Liver (tissue), 3 donors: ENCODE measurements at regions not wholly inside any gene's neighbourhood (a gene's known extent, or its start where the extent isn't known, plus 50 kb on each side); places are given as distances from the start of the nearest gene placed in this dataset.

Experiments
- FOXA1 ChIP-seq: IDR thresholded peaks from 2 replicates; pipeline ENCODE4 v1.6.1; 2016; ENCODE audit warnings: antibody characterized with exemption
- GABPA ChIP-seq, 2 donors: IDR thresholded peaks in 1 of 2; conservative IDR thresholded peaks in 1 of 2; 2 replicates each; pipeline ENCODE4 v1.6.1; 2016; ENCODE audit warnings: antibody characterized with exemption in 2 of 2, mild to moderate bottlenecking in 1 of 2, moderate library complexity in 1 of 2
- RAD21 ChIP-seq, 2 donors: IDR thresholded peaks; 2 replicates each; pipeline ENCODE4 v1.6.1; 2016; ENCODE audit warnings: antibody characterized with exemption in 2 of 2, mild to moderate bottlenecking in 2 of 2
- RXRA ChIP-seq, 2 donors: IDR thresholded peaks; 2 replicates each; pipeline ENCODE4 v1.6.1; 2017 to 2018; ENCODE audit warnings: antibody characterized with exemption in 2 of 2, mild to moderate bottlenecking in 1 of 2
- SP1 ChIP-seq: IDR thresholded peaks from 2 replicates; pipeline ENCODE4 v1.6.1; 2018; ENCODE audit warnings: antibody characterized with exemption, mild to moderate bottlenecking
- TAF1 ChIP-seq: conservative IDR thresholded peaks from 2 replicates; pipeline ENCODE4 v1.6.1; 2016; ENCODE audit warnings: antibody characterized with exemption, mild to moderate bottlenecking
- YY1 ChIP-seq: IDR thresholded peaks from 2 replicates; pipeline ENCODE4 v1.6.1; 2016; ENCODE audit warnings: antibody characterized with exemption, mild to moderate bottlenecking
- TF ChIP-seq, protein P1 (sequence below): fragments of 150-350 bp; IDR thresholded peaks from 2 replicates; pipeline ENCODE4 v1.5.1; 2017; ENCODE audit warnings: improper control_type of control experiment, low read depth, low read length; ENCODE audit not compliant: missing input control
- TF ChIP-seq, protein P2 (sequence below): IDR thresholded peaks from 2 replicates; pipeline ENCODE4 v1.6.1; 2016; ENCODE audit warnings: antibody characterized with exemption, mild to moderate bottlenecking
- TF ChIP-seq, protein P3 (sequence below): IDR thresholded peaks from 2 replicates; pipeline ENCODE4 v1.6.1; 2016; ENCODE audit warnings: antibody characterized with exemption
- TF ChIP-seq, protein P4 (sequence below): IDR thresholded peaks from 2 replicates; pipeline ENCODE4 v1.6.1; 2016; ENCODE audit warnings: antibody characterized with exemption
- donor health status: healthy.
- donor health status: healthy.

DNA sequence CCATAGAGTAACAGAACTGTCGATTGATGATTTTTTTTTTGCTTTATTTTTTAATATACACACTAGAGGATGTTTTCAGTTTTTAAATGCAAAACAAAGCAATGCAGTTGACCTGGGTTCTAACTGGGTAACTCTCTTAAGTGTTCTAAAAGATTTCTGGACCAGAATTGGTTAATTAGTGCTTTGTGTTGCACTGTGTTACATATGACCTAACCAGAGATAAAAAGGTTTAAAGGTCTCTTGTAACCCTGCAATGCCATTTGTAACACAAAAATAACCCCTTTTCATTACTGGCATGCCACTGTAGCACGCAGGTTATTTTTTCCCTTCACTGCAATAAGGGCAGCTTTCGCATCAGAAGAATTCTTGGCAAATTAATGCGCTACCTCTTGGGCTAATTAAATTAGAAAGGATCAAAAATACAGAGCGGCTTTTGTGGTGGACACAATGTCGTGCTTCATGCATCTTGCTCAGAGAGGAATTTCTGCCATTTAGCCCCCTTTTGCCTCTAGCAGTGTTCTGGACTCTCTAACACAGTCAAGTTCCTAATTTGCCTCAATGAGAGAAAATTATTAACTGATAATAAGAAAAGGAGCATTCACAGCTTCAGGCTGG is 250.8 kb upstream of the ZEB2 start:
- TF ChIP-seq, protein P1, sequence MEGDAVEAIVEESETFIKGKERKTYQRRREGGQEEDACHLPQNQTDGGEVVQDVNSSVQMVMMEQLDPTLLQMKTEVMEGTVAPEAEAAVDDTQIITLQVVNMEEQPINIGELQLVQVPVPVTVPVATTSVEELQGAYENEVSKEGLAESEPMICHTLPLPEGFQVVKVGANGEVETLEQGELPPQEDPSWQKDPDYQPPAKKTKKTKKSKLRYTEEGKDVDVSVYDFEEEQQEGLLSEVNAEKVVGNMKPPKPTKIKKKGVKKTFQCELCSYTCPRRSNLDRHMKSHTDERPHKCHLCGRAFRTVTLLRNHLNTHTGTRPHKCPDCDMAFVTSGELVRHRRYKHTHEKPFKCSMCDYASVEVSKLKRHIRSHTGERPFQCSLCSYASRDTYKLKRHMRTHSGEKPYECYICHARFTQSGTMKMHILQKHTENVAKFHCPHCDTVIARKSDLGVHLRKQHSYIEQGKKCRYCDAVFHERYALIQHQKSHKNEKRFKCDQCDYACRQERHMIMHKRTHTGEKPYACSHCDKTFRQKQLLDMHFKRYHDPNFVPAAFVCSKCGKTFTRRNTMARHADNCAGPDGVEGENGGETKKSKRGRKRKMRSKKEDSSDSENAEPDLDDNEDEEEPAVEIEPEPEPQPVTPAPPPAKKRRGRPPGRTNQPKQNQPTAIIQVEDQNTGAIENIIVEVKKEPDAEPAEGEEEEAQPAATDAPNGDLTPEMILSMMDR, result no peak
- TF ChIP-seq, protein P2, sequence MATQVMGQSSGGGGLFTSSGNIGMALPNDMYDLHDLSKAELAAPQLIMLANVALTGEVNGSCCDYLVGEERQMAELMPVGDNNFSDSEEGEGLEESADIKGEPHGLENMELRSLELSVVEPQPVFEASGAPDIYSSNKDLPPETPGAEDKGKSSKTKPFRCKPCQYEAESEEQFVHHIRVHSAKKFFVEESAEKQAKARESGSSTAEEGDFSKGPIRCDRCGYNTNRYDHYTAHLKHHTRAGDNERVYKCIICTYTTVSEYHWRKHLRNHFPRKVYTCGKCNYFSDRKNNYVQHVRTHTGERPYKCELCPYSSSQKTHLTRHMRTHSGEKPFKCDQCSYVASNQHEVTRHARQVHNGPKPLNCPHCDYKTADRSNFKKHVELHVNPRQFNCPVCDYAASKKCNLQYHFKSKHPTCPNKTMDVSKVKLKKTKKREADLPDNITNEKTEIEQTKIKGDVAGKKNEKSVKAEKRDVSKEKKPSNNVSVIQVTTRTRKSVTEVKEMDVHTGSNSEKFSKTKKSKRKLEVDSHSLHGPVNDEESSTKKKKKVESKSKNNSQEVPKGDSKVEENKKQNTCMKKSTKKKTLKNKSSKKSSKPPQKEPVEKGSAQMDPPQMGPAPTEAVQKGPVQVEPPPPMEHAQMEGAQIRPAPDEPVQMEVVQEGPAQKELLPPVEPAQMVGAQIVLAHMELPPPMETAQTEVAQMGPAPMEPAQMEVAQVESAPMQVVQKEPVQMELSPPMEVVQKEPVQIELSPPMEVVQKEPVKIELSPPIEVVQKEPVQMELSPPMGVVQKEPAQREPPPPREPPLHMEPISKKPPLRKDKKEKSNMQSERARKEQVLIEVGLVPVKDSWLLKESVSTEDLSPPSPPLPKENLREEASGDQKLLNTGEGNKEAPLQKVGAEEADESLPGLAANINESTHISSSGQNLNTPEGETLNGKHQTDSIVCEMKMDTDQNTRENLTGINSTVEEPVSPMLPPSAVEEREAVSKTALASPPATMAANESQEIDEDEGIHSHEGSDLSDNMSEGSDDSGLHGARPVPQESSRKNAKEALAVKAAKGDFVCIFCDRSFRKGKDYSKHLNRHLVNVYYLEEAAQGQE, result no peak
- TF ChIP-seq TAF1 (no peak), FOXA1 (no peak), GABPA (IDR thresholded peaks at IDR 0.05 in 1 of 2, conservative IDR thresholded peaks at IDR 0.05 in 1 of 2) (no peak), YY1 (no peak), SP1 (no peak), RAD21 (IDR thresholded peaks at IDR 0.05) (no peak), RXRA (IDR thresholded peaks at IDR 0.05) (no peak)
- TF ChIP-seq, protein P3, sequence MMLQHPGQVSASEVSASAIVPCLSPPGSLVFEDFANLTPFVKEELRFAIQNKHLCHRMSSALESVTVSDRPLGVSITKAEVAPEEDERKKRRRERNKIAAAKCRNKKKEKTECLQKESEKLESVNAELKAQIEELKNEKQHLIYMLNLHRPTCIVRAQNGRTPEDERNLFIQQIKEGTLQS, result no peak
- TF ChIP-seq, protein P4, sequence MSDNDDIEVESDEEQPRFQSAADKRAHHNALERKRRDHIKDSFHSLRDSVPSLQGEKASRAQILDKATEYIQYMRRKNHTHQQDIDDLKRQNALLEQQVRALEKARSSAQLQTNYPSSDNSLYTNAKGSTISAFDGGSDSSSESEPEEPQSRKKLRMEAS, result no peak
